Ureter (tissue), 1 donor: ENCODE measurements at regions not wholly inside any gene's neighbourhood (a gene's known extent, or its start where the extent isn't known, plus 50 kb on each side); places are given as distances from the start of the nearest gene placed in this dataset.
"Not testable (repeated sequence)": the region's sequence is repeated elsewhere in the genome, so short reads cannot be mapped to it uniquely, and the experiment has no call there.

Source experiments
- DNase-seq: peaks from one replicate; pipeline ENCODE4 v3.0.0-alpha.2; 2020; ENCODE audit warnings: low spot score
- donor health status: DM: yes; HTN: yes; CAD: no.

DNA sequence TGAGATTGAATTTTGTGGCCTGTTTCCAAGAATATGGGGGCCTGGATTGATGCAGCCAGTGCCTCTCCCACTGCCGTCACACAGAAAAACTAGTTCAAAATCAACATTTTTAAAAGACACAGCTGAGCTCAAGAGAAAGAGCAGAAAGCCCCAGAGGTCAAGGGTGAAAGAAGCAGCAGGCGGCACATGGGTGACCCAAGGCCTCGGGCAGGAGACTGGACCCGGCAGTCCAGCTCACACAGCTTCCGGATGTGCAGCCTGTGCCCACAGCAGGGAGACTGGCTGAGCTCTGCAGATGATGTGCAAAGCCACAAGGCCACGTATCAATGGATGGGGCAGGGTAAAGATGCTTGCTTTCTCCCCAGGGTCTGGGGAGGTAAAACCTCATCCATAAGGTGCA, 50.4 kb upstream of the RNF32 start:
- DNase-seq: no peak

DNA sequence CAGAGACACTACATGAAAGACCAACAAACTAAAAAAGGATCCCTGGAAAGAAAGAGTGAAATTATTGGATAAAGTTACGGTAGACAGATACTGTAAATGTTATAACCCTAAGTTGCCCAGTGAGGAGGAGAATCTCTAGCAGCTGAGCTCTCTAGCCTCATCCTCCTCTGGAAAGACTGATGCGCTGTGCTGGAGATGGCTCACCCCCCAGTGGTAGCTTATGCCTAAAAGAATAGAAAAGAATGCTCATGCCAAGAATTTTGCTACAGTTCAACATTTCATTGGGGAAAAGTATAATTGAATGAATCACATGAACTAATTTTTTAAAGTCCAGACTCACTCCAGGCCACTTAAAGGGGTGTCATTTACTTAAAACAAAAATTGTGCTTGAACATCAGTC, 50.8 kb upstream of the RNF32 start:
- no peak for DNase-seq

- no peak for DNase-seq
Measured at GRCh38 chr7:156585926-156586325, 54.6 kb upstream of the RNF32 start.

DNA sequence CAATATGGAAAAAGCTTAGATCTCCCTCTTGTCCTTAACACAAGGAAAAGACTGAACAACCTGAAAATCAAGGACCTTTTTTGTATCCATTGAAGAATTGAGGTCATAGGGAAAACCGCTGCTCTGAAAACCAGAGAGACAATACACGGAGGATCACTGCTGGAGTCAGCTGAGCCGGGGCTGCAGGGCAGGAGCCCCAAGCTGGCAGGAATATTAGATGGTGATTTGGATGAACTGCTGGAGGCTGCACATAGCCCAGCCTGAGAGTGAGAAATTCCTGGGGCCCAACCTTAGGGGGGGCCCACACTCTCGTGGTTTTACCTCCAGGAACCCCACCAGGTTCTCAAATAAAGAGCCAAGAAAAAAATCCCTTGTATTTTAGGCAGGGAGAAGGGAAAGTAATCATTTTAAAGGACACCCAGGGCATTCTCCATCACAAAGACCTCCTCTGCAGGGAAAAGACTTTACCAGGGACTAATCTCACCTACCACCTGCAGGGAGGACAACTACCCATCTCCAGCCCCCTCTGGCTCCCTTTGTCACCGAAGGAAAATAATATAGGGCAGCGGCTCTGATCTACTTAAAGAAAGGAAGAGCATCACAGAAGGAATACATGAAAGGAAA, 55.4 kb upstream of the RNF32 start:
- DNase-seq: no peak

DNA sequence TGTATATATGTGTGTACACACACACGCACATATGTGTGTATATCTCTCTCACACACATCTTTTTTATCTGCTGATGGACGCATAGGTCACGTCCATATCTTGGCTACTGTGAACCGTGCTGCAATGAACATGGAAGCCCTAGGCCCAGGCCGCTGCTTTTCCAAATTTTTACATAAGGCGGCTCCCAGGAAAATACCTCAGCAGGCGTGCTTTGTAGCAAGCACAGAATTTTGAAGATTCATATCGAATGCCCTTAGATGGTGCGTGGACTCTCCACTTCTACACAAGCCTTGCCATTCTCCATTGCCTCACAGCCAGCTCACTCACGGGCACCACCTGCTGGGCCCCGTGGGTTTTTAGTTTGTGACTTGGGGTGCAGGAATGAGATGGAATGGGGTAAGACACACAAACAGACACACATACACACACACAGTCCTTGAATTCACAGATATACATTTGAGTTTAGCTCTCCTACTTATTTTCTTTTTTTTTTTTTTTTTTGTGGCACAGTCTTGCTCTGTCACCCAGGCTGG, 57.9 kb upstream of the RNF32 start:
- DNase-seq: no peak

DNA sequence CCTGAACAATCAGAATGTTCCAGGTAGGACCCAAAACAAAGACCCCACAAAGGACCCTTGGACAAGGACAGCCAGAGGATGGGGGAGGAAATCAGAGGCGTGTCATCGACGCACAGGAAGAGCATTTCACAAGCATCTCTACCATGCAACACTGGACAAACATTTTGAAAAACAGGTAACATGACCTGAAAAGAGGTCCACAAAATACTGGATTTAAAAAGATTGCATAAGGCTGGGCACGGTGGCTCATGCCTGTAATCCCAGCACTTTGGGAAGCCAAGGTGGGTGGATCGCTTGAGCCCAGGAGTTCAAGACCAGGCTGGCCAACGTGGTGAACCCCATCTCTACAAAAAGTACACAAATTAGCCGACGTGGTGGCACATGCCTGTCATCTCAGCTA, 60.5 kb upstream of the RNF32 start:
- no peak for DNase-seq

DNA sequence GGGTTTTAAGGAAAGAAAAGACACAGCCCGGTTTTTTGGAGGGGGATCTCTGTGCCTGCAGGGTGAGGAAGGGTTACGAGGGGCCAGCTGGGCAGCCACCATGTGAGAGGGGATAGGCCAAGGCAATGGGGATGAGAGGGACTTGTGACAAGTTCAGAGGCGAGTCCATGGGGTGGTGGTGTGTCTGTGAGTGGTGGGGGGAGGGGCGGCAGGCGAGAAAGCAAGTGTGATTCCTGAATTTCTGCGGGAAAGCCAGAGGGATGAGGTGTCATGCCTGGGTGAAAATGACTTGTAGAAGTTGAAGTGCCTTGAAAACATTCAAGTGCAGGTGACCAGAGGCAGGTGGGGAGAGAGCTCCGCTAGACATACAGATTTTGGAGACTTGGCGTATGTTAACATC, 61.0 kb upstream of the RNF32 start:
- DNase-seq: no peak

GRCh38 chr7:156578978-156579430, 61.6 kb upstream of the RNF32 start:
- no peak for DNase-seq

GRCh38 chr7:156578578-156578940, 62.0 kb upstream of the RNF32 start:
- DNase-seq: no peak

DNA sequence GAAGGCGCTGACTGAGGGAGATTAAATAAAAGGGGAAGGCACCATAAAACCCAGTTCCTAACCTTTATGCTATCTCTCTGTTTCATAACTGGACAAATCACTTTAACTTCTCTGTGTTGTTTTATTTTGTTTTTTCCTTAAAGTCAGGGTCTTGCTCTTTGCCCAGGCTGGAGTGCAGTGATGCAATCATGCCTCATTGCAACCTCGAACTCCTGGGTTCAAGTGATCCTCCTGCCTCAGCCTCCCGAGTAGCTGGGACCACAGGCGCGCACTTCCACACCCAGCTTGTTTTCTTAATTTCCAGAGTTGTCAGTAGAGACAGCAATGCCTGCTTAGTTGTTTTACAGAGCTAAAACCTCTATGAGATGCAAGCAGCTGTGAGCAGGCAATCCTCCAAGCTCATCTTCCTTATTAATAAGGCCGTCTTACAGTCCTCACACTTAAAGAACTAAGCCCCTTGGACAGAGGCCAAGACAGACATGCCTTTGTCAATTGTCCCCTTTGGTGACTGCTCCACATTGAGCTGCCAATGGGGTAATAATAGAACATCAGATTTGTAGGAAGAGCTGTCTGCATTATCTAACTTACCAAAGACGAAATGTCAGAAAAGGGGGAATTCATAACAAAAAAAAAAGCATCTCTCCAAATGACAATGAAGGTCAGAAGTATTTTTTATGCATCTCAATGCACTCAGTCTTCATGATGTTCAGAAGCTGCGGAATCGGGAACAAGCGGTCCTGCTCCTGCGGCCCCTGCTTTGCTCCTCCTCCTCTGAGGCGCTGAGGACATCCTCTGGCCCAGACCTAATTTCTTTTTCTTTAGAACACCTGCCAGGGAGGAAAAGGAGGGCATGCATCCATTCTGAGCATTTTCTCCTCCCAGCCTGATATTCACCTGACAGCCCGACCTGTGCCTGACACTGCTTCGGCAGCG, 62.7 kb upstream of the RNF32 start:
- DNase-seq: no peak

DNA sequence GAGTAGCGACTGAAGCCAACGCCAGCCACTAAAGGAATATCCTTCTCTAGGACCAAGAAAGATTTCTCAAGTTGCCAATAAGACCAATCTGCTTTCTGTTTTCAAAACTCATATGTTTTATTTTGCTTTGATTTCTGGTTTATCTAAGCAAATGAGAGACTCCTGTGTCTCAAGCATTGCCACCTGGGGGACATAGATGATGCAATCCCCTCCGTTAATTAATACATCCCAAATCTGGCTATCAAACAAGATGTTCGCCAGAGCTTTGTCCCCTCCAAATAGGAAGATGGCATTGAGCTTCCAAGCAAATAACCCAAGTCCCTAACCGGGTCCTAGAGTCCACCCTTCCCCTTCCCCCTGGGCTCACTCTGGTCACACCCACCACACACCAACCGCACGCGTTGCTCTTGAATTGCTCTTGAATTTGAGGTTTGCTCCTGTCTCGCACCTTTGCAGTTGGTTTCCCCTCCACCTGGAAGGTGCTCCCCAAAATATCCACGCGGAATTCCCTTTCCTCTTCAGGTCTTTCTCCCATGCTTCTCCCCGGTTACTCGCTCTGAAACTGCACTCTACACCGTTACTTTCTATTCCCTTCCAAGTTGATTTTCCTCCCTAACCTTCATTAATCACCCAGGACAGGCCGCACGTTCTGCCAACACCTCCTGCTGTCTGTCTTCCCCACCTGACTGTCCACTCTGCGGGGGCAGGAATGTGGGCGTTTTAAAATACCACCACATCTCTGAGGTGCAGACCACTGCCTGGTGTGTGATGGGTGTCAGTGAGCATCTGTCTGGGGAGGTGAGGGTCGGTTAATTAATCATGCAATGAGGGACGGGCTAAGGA, 64.1 kb upstream of the RNF32 start:
- no peak for DNase-seq

DNA sequence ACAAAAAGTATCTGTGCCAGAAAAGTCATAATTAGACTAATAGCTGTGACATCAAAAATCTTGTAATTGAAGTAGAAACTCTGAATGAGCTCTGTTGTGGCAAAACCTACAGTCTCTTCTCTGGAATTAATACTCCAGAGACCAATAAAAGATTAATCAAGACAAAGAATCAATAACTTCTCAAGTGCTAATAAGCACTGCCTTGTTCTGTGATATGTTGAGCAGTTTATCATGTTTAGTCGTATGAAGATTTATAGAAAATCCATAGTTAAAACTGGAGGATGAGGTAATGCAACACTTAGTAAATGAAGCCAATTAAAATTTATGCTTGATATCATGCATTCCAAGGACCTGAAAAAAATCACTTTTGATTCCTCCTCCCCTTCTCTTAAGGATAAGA, 72.3 kb upstream of the RNF32 start:
- no peak for DNase-seq

- DNase-seq: no peak
Measured at GRCh38 chr7:156566812-156567549, 73.6 kb upstream of the RNF32 start.

- DNase-seq: not testable (repeated sequence)
Measured at GRCh38 chr7:156565002-156565401, 75.6 kb upstream of the RNF32 start.

DNA sequence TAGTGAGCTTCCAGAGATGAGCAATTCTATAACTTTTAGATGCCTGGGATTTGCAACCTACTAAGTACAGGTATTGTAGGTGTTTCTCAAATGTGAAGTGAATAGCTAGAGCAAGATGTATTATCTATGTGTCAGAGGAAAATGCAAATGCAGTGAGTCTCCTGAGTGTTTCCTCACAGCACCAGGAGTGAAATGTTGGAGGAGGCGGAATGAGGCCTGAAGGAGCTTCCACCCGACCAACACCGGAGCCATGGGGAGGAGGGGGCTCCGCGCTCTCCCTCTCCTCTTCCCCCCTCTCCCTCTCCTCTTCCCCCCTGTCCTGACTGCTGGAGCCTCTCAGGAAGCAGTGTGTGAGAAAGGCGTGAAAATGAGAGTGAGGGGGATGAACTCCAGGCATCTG, 79.9 kb upstream of the RNF32 start:
- DNase-seq: no peak

DNA sequence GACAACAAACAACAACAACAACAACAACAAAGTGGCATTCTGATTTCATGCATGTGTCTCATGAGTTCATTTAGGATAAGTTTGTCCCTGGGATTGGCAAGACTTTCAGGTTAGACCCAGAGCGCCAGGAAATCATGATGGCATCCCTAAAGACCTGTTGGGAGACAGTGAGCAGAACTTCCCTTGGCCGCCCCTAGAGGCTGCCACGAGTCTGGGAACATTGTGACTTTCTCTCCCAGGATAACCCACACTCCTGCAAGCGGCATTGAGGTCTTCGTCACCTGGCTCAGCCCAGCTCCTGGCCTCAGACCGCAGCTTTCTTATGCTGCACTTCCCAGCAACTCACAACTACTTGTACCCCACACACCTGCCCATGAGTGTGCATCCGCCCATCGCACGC, 80.5 kb upstream of the RNF32 start:
- DNase-seq: no peak

- no peak for DNase-seq
Measured at GRCh38 chr7:156559001-156559400, 81.6 kb upstream of the RNF32 start.

- no peak for DNase-seq
Measured at GRCh38 chr7:156558198-156558597, 82.4 kb upstream of the RNF32 start.

- DNase-seq: no peak
Measured at GRCh38 chr7:156556083-156556482, 84.5 kb upstream of the RNF32 start.

- DNase-seq: no peak
Measured at GRCh38 chr7:156554488-156554887, 86.1 kb upstream of the RNF32 start.

- no peak for DNase-seq
Measured at GRCh38 chr7:156549636-156550035, 90.9 kb upstream of the RNF32 start.
